ENCODE measurements at regions not wholly inside any gene's neighbourhood (a gene's known extent, or its start where the extent isn't known, plus 50 kb on each side); places are given as distances from the start of the nearest gene placed in this dataset.
"Not testable (repeated sequence)": the region's sequence is repeated elsewhere in the genome, so short reads cannot be mapped to it uniquely, and the experiment has no call there.

DNA sequence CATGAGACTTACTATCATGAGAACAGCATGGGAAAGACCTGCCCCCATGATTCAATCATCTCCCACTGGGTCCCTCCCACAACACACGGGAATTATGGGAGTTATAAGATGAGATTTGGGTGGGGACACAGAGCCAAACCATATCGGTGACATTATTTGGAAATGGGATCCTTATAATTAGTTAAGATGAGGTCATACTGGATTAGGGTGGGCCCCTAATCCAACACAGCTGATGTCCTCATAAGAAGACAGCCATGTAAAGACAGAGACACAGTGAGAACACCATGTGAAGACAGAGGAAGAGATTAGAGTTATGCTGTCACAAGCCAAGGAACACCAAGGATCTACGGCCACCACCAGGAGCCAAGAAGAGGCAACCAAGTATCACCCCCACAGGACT, 161.7 kb downstream of the SPTSSA start:
- no peak for DNase-seq (ENCODE audit: low read depth)

DNA sequence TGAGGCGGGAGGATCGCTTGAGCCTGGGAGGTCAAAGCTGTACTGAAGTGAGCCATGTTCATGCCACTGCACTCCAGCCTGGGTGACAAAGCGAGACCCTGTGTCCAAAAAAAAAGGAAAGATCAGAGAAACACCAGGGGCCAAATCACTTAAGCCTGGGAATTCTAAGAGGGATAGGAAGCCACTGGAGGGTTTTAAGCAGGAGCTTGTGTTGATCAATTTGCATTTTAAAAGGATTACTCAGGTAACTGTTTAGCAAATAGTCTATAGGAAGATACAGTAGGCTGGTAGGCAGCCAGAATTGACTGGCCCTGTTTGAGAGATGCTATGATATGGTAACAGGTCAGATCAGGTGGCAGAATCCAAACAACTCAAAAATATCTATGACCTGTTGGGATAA, 162.7 kb downstream of the SPTSSA start:
- DNase-seq (ENCODE audit: low read depth) = no peak

DNA sequence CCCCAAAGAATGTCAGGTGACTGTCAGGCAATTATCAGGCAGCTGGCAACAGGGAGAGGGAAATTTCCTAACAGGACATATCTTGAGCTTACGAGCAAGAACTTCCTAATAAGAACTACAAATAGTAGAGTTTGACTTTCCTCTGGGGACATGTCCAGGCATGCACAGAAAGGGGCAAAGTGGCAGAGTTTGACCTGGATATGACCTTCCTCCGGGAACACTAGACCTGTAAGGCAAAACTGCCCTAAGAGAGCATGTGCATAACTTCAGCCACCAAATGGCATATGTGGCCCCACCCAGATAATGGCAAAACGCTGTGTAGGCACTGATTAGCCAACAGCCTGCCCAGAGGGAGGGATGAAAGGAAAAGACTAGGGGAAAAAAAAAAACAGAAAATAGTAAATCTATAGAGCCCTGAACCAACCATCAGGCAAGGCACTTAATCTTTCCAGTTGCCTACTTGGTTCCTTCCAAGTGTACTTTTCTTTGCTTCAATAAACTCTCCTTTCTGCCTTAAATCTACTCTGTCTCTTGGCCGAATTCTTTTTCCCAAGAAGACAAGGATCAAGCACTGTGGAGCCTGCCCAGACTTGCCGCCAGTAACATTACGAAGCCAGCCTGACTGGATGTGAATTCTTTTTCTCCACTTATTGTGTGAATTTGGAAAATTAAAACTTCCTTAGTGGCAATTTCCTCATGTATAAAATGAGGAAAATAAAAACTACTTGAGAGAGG, 164.1 kb downstream of the SPTSSA start:
- DNase-seq (ENCODE audit: low read depth) = no peak

DNA sequence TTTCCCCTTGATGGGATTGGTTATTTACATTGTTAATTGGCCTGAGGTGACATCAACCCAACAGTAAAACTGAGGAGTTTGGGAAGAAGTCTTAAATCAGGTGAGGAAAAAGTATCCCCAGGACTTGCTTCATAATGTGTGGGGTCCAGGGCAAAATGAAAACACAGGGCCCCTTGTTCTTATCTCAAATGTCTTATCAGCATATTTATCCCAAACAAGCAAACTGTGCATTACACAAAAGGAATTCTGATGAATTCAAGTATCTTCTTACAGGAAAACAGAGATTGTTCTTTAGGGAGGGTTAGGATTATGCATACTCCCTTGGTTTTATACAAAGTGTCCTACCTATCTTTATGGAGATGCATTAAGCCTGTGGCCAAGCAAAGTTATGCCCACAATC, 178.4 kb downstream of the SPTSSA start:
- no peak for DNase-seq (ENCODE audit: low read depth)

DNA sequence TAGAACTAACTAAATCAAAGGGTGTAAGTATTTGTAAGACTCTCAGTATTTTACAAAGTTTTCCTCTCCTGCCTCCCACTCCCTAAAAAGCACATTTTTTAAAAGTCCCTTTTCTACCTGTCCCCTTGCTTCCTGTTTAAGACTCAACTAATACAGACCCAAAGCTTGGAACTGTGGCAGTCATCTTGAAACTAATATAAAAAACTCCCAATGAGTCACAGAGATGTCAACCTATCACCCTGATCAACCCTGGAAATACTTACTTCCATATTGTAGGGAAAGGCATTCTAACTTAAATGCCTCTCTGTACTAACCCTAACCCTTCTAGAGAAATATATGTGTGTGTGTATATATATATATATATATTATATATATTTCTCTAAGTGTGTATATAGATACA, 184.8 kb downstream of the SPTSSA start:
- DNase-seq (ENCODE audit: low read depth) = no peak

DNA sequence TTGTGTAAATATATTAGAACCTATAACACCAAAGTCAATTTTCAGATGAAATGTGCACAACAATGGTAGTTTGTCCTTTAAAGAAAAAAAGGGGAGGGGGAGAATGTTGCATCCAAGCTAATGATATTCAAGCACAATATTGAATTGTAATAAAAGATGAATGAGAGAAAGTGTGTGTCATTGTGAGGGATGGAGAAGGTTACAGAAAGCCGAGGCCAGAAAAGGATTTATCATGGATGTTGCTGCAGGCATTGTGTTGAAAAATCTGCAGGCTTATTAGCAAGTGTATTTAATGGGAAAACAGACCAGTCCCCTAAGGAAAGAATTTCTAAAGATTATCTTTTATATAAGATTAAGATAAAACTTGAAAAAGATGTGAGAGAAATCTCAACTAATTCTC, 186.5 kb downstream of the SPTSSA start:
- DNase-seq (ENCODE audit: low read depth) = no peak

DNA sequence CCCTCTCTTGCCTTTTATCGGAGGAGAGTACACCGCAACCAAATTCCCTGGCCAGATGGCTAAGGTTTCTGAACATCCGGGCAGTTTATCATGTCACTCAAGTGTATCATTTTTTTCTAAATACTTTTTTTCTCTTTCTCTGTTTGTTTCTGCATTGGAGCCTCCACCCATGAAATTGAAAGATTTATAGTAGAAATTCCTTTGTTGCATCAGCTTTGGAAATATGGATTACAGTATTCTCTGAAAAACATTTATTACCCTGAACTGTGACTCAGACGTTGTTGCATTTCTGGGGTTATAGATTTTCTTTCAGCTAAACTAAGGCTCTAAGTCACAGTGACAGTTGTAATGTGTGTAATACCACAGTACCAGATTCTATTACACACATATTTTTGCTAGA, 187.0 kb downstream of the SPTSSA start:
- no peak for DNase-seq (ENCODE audit: low read depth)

DNA sequence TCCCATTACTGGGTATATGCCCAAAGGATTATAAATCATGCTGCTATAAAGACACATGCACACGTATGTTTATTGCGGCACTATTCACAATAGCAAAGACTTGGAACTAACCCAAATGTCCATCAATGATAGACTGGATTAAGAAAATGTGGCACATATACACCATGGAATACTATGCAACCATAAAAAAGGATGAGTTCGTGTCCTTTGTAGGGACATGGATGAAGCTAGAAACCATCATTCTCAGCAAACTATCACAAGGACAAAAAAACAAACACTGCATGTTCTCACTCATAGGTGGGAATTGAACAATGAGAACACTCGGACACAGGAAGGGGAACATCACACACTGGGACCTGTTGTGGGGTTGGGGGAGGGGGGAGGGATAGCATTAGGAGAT, 188.3 kb downstream of the SPTSSA start:
- DNase-seq (ENCODE audit: low read depth) = not testable (repeated sequence)

DNA sequence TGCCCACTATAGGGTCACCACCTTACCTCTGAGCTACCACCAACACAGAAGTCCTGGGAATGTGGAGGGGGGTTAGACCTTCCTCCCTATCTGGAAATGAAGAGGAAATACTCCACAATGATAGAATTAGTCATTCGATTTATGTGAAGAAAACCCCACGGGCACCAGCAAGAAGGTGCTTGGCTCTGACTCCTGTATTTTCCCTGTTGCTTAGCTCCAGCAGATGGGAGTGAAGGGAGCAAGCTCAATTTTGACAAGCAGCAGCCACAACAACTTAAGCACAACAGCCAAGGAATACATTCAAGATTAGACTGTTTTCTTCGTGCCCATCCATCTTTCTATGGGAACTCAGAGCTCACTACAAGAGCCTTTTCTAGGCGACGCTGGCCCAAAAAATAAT, 191.7 kb downstream of the SPTSSA start:
- no peak for DNase-seq (ENCODE audit: low read depth)

DNA sequence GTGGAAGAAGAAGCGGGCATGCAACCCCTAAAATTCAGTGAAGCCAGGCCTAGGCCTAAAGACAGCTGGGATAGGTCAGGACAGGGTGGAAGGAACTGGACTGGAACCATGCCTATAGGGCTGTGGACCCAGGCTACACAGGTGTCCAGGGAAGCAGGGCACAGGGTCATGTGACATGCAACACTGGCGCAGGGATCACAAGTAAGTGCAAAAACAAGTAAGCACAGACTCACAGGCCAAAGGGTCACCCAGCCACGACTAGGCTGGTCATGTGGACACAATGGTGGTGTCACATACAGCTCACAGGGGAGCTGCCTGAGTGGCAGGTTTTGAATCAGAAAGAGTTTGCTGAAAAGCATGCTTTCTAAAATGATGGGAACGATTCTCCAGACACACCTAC, 195.7 kb downstream of the SPTSSA start:
- DNase-seq (ENCODE audit: low read depth) = no peak

DNA sequence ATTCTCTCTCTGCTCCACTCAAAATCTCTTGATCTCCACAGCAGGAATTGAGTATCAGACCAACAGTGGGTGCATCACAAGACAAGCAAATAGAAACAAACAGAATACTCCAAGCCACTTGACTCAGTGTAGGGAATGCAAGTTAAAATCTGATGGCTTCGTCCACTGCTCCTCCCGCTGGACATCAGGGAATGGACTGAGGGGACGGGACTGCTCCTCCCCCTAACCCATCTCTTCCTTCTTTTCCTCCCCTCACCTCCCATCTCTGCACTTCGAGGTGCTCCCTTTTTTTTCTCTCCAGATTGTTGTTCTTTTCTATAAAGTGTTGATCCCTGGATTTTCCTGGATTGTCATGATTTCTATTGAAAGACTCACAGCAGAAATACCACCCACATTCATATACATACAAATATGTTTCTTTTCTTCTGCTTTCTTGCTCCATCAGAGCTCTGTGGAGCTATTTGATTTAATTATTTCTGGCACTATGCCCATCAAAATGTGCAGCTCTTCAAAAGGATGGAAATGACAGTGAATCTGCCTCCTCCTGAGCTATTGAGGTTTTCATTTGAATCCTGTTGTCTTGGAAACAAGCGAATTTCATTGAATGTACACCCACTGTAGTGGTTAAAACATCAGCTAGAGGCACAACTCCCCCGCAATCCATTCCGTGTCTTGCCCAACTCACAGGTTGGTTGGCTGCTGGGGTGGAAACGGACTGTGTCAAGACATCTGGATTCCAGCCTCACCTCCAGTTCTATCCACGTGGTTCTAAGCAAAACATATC, 199.7 kb downstream of the SPTSSA start:
- DNase-seq (ENCODE audit: low read depth) = no peak

DNA sequence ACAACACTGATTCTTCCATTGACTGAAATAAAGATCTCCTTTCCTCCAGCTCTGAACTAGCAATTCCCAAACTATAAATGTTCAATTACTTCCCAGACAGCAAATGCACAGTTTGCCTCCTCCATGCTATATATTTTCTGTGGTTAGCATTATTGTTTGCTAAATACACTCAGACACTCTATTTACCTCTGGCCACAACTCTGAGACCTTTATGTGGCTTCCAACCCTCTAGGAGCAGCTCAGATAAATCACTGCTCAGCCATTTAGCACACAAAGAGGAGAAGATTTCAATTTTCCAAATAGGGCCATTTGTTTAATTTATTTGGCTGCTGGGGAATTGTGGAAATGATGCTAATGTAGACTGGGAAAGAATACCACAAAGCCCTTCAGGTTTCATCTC, 202.0 kb downstream of the SPTSSA start:
- DNase-seq (ENCODE audit: low read depth) = no peak

DNA sequence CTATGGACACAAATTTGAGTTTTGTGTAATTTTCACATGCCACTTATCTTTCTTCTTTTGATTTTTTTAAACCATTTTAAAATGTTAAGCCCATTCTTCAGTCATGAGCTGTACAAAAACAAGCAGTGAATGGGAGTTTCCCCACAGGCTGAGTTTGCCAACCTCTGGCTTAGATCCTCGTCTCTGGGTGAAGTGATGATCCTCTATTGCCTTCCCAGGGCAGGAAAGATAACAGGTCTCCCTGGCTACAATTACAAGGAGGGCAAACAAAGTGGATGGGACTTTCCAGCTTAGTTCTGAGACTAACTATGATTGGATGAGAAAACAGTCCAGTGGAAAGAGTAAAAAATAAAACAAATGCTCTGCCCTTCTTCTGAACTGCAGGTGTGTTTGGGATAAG, 203.7 kb downstream of the SPTSSA start:
- DNase-seq (ENCODE audit: low read depth) = no peak

DNA sequence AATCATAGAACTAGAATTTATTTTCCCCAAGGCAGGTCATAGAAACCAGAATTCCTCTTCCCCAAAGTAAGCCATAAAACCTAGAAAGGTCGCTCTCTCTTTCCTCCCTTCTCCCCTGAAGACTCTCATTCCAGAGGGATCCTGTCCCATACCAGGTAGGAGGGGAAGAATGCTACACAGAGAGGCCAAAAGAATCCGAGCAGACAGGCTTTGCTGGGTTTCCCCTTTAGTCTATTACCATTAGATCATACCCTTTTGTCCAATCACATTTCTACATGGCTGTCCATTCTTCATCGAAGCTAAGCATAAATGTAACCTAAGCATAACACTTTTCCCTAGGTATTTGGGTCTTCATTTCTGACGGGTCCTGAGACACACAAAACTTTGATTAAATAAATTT, 204.5 kb downstream of the SPTSSA start:
- no peak for DNase-seq (ENCODE audit: low read depth)

DNA sequence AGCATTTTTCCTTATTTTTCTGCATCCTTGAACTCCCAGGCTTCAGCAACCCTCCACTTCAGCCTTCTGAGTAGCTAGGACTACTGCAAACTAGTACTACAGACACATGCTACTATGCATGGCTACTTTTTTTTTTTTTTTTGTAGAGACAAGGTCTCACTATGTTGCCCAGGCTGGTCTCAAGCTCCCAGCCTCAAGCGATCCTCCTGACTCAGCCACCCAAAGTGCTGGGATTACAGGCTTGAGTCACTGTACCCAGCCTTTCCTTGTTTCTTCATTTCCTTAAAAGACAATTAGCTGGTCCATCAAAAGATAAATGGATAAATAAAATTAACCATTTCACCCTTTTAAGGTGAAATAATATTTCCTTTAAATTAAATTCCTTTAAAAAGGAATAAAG, 205.8 kb downstream of the SPTSSA start:
- no peak for DNase-seq (ENCODE audit: low read depth)

DNA sequence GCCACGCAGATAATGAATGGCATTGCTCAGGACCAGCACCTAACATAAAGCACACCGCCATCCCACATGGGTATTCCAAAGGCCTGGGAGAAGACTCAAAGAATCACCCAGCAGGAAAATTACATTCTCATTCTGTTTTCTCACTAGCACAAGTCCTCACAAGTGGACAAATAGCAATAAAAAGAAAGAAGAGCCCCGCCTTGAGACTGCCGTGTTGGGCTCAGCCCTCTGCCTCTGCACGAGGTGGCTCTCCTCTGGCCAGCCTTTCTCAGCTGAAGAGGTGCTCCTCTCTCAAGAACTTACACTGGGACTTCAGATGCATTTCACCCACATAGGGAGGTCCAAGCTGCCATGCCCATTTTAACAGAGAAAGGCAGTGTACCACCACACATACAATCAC, 207.5 kb downstream of the SPTSSA start:
- DNase-seq (ENCODE audit: low read depth) = no peak

DNA sequence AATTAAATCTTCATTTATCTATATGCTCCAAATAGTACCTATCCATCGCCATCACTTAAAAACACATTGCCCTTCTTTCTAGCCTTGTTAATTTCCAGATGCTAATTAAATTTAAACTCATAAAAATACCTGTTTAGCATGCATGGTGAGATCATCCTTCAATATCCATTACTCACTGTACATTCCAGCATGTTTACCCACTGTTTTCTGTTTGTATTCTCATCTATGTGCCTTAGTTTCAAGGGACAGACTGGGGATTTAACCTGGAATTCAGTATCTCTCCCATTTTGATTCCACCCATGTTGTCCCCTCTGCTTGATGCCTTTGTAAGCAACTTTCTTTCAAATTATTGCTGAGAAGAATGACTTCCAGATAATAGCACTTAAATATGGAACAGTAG, 208.0 kb downstream of the SPTSSA start:
- no peak for DNase-seq (ENCODE audit: low read depth)

DNA sequence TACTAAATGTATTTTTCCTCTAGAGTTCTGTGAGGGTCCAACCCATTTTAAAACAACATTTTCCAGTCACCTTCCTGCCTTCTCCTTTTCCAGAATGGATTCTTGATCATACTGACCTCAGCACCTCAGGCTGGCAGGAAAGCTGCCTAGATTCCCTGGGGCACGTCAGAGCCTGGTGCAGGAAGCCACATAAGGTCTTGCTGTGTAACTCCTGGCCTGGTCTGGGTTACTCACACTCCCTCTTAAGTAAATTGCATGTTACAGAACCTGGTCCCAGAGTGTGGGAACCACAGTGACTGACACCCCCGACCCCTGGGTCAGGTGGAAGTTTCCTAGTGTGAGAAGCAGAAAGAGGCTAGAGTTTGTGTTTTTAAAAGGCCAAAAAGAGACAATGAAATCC, 209.8 kb downstream of the SPTSSA start:
- no peak for DNase-seq (ENCODE audit: low read depth)

DNA sequence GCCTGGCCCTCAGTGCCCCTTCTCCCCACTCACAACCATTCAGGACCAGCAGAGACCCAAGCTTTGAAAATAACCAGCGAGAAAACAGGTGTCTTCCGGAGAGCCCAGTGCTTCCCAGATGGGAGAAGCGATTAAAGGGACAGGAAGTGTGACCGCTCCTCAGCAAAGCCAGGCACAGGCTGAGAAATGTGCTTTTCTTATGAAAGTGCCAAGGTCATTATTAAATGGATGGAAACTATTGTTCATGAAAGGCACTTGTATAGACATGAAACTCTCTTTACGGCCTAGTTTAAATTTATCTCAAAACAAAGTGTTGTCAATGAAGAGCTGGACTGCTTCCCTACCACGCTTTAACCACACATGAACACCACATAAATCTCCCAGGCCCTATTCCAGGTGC, 210.4 kb downstream of the SPTSSA start:
- no peak for DNase-seq (ENCODE audit: low read depth)

DNA sequence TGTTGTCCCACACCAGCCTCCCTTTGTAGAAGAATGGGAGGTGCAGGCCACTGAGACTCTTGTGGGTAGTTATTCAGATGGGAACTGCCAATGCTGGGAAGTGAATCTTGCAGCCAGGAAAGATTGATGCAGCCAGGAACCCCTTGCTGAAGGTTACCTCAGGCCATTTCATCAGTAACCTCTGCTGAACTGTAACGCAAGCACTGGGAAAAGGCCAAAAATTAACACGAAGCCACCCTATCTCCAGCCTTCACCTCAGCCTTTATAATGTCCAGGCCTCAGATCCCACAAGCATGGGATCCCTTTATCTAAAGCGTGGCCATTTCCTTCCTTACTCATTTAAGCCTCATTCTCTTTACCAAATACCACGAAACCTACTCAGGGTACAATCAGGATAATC, 211.1 kb downstream of the SPTSSA start:
- DNase-seq (ENCODE audit: low read depth) = no peak

DNA sequence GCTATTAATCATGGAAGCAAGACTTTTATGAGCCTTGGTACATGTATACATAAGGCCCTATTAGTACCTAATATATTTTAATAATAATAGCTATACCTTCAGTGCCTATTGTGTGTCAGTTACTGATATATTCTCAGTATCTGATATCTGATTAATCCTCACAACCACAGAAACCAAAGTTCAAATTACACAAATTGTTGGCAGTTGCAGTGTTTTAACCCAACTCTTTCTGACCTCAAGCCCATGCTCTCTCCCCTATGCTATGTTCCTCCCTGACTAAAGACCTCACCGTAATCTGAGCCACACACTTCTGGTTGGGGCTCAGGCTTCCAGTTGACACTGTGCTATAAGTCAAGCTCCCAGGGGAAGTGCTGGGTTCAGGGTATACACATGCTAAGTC, 214.4 kb downstream of the SPTSSA start:
- no peak for DNase-seq (ENCODE audit: low read depth)

DNA sequence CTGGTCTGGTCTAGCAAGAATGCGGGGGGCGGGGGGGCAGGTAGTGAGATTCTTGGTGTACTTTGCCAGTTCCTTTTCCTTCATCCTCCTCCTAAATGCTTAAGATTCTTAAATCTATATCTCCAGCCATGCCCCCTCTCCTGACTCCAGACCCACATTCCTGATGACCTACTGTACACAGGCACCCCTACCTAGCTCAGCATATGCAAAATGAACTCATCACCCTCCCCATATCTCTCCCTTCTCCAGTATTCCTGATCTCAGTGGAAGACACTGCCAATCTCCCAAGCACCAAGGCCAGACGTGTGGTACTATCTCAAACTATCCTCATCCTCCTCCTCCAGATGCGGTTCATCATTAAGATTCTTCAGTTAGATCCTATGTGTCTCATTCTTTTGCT, 215.8 kb downstream of the SPTSSA start:
- DNase-seq (ENCODE audit: low read depth) = no peak

DNA sequence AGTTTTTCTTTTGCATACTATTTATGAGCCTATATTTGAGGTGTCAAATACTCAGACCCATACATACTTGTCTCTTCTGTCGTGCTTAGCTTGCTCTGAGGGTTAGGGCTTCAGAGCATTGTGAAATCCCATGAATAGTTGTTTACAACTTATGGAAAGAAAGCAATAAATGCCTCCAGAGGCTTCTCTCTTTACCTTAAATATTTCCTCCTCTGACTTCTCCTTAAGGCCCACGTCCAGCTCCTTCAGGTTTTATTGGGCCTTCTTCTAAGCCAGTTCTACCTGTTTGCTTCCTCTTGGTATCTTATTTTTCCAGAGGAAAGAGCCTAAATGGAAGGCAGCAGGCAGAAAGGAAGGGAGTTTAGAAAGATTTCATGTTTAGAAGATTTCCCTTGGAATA, 218.6 kb downstream of the SPTSSA start:
- DNase-seq (ENCODE audit: low read depth) = no peak

DNA sequence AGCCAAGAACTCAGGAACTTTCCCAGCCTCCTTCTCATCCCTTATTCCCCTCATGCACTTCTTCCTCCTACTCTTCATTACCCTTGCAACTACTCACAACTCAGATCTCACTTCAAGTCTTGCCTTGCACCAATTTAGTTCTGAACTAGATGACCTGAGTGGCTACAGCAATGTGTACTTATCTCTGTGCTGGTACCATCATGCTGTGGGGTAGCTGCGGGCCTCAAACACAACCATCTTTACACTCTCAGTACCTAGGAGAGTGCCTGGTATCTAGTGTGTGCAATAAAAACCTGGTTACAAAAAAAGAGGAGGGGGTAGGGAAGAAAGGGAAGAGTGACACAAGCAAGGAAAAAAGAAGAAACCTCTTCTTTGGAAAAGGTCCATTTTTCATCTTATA, 219.0 kb downstream of the SPTSSA start:
- no peak for DNase-seq (ENCODE audit: low read depth)
